ENCODE measurements at regions not wholly inside any gene's neighbourhood (a gene's known extent, or its start where the extent isn't known, plus 50 kb on each side); places are given as distances from the start of the nearest gene placed in this dataset.
"Not testable (repeated sequence)": the region's sequence is repeated elsewhere in the genome, so short reads cannot be mapped to it uniquely, and the experiment has no call there.

GRCh38 chr2:94586032-94586982 is 284.9 kb upstream of the TEKT4 start:
- H3K9me3 ChIP-seq (ENCODE audit: control insufficient read depth, low read depth, low read length); H4K20me1 ChIP-seq (ENCODE audit: control insufficient read depth, insufficient read depth, insufficient read length); H3K4ac ChIP-seq (ENCODE audit: low read depth, low read length); H3K27me3 Mint-ChIP-seq (ENCODE audit: low read depth); H3K79me1 ChIP-seq (ENCODE audit: insufficient read depth, low read depth, low read length, poor library complexity, severe bottlenecking); H2BK5ac ChIP-seq (ENCODE audit: insufficient read length, low read length); H2BK12ac ChIP-seq (ENCODE audit: insufficient read length, low read depth, low read length); H3K79me2 ChIP-seq (ENCODE audit: insufficient read depth, low read length); H2BK20ac ChIP-seq (ENCODE audit: low read depth, low read length, poor library complexity, severe bottlenecking); H2AFZ ChIP-seq (ENCODE audit: low read length); H2BK15ac ChIP-seq (ENCODE audit: low read depth, low read length); H3K4me2 ChIP-seq (ENCODE audit: insufficient read depth, insufficient read length, low read length); H3K36me3 Mint-ChIP-seq (ENCODE audit: insufficient read depth in 1 of 3, low read depth in 3 of 3); H3K4me1 Mint-ChIP-seq; H4K8ac ChIP-seq (replicated peaks; ENCODE audit: insufficient read length, low read depth, low read length); H3T11ph ChIP-seq (ENCODE audit: low read length); H3K18ac ChIP-seq (ENCODE audit: insufficient read length, low read depth, low read length); H3K14ac ChIP-seq (ENCODE audit: insufficient read depth, low read length); H3K23me2 ChIP-seq (ENCODE audit: insufficient read length, low read depth, low read length, poor library complexity, severe bottlenecking); H3K27ac ChIP-seq (ENCODE audit: insufficient read length, low read depth, low read length); H3K4me3 Mint-ChIP-seq; DNase-seq; H3K23ac ChIP-seq (ENCODE audit: insufficient read length, low read depth, low read length); H3K56ac ChIP-seq (ENCODE audit: insufficient read length, low read depth, low read length); H2BK120ac ChIP-seq (ENCODE audit: low read depth, low read length, poor library complexity, severe bottlenecking); H3K27ac Mint-ChIP-seq; H2AK5ac ChIP-seq (ENCODE audit: insufficient read length, low read length); H4K91ac ChIP-seq (ENCODE audit: insufficient read length, low read depth, low read length); H4K5ac ChIP-seq (ENCODE audit: insufficient read length, low read depth, low read length); H3K9ac ChIP-seq (ENCODE audit: extremely low read depth, insufficient read length, low read length); H3K4me1 ChIP-seq (ENCODE audit: insufficient read depth, low read length); H3K27me3 ChIP-seq (ENCODE audit: insufficient read depth, low read length): not testable (repeated sequence)
- WGBS (ENCODE audit: extremely low coverage, insufficient read length, low lambda C conversion rate), result no CpG with 5 or more reads among the region's 14 CpGs
- TF ChIP-seq CTCF (conservative IDR thresholded peaks at IDR 0.05), result 0 out of 3 replicates have a peak, but pooled peaks have one; percentile 11
- peaks cover 48 to 59% of the 10 kb centered on the region in 2 experiments for H3K9me3 Mint-ChIP-seq

- not testable (repeated sequence) for H3K23ac ChIP-seq (ENCODE audit: insufficient read length, low read depth, low read length); H2BK5ac ChIP-seq (ENCODE audit: insufficient read length, low read length)
Measured at GRCh38 chr2:94587042-94587441, 284.2 kb upstream of the TEKT4 start.

More at GRCh38 chr2:94587042-94587441, 284.2 kb upstream of the TEKT4 start:
- not testable (repeated sequence) for H3K27ac Mint-ChIP-seq; H2BK12ac ChIP-seq (ENCODE audit: insufficient read length, low read depth, low read length); H2BK15ac ChIP-seq (ENCODE audit: low read depth, low read length); H3K27me3 Mint-ChIP-seq (ENCODE audit: low read depth); H3K9me3 ChIP-seq (ENCODE audit: control insufficient read depth, low read depth, low read length); H4K91ac ChIP-seq (ENCODE audit: insufficient read length, low read depth, low read length); H4K8ac ChIP-seq (replicated peaks; ENCODE audit: insufficient read length, low read depth, low read length); H4K5ac ChIP-seq (ENCODE audit: insufficient read length, low read depth, low read length); H3K27me3 ChIP-seq (ENCODE audit: insufficient read depth, low read length); H4K20me1 ChIP-seq (ENCODE audit: control insufficient read depth, insufficient read depth, insufficient read length); H3K79me2 ChIP-seq (ENCODE audit: insufficient read depth, low read length); H3K4me2 ChIP-seq (ENCODE audit: insufficient read depth, insufficient read length, low read length); H3K9ac ChIP-seq (ENCODE audit: extremely low read depth, insufficient read length, low read length); H2AFZ ChIP-seq (ENCODE audit: low read length); H3K79me1 ChIP-seq (ENCODE audit: insufficient read depth, low read depth, low read length, poor library complexity, severe bottlenecking); H3K4me3 Mint-ChIP-seq; H2AK5ac ChIP-seq (ENCODE audit: insufficient read length, low read length); H3K4me1 ChIP-seq (ENCODE audit: insufficient read depth, low read length); H3K14ac ChIP-seq (ENCODE audit: insufficient read depth, low read length); H2BK20ac ChIP-seq (ENCODE audit: low read depth, low read length, poor library complexity, severe bottlenecking); H3T11ph ChIP-seq (ENCODE audit: low read length); H3K56ac ChIP-seq (ENCODE audit: insufficient read length, low read depth, low read length); H3K4me1 Mint-ChIP-seq; H3K27ac ChIP-seq (ENCODE audit: insufficient read length, low read depth, low read length); H2BK120ac ChIP-seq (ENCODE audit: low read depth, low read length, poor library complexity, severe bottlenecking); H3K4ac ChIP-seq (ENCODE audit: low read depth, low read length); H3K18ac ChIP-seq (ENCODE audit: insufficient read length, low read depth, low read length); DNase-seq; H3K23me2 ChIP-seq (ENCODE audit: insufficient read length, low read depth, low read length, poor library complexity, severe bottlenecking)
- H3K9me3 Mint-ChIP-seq, result peaks cover 55 to 65% of the 10 kb centered on the region in 2 experiments
- WGBS (ENCODE audit: extremely low coverage, insufficient read length, low lambda C conversion rate), result no CpG with 5 or more reads among the region's 9 CpGs
- peaks cover 11 to 15% (median 12%) of the 10 kb centered on the region in 3 experiments; a peak in 6 of 7 replicates for H3K36me3 Mint-ChIP-seq (ENCODE audit: insufficient read depth in 1 of 3, low read depth in 3 of 3)
